T-helper 1 cell treated with Interleukin-12 subunit alpha and Interleukin-12 subunit beta and Interleukin-4 antibody, amounts not matched to agents 30 ng/mL and 1 ng/mL, for 36 hours (primary cell): ENCODE measurements at regions not wholly inside any gene's neighbourhood (a gene's known extent, or its start where the extent isn't known, plus 50 kb on each side); places are given as distances from the start of the nearest gene placed in this dataset.
"Not testable (repeated sequence)": the region's sequence is repeated elsewhere in the genome, so short reads cannot be mapped to it uniquely, and the experiment has no call there.

Experiments
- intact Hi-C: fragments of 100-400 bp; cut with micrococcal nuclease; formaldehyde crosslinking; loops from one replicate; pipeline ENCODE4 v1.15.1; 2024

DNA sequence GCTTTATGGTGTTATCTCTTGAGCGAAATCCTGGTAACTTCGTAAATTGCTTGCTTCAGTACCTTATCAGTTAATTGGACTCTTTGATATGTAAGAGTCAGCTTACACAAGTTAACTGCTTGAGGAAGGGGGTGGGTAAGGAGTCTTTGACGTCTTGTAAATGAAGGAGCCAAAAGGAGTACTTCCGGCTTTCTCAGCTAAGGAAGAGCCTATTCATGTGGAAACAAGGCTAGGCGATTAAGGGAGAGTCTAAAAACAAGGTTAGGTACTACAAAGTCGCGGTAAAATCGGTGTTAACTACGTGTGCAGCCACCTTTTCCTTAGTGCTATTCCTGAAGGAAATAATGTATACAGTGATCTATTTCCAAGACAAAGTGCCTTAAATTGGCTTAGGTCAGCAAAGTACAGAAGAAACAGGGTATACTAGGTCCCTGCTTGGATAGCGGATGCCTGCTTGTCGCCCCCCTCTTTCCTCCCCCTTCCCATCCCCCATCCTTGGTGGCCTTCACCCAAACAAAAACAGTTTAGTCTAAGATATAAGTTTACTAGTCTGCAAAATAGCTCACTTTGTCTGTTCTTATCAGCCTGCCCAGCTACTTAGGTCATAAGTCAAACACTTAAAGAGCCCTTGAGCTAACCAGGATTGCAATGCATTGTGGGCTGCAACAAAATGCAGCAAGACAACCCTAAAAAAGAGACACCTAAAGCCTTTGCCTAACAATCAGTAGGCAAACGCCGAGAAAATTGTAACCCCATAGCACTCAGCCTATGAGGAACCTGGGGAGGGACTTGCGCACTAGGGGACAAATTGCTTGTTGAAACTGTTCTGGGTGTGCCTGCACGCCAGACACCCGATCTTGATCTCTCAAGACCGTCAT, 147.3 kb downstream of the TRIM27 start:
- intact Hi-C loops, result loop anchor here (2.0 kb wide), 2 partner anchors 36 to 1486 kb away; no protein-coding TSS in a partner anchor

DNA sequence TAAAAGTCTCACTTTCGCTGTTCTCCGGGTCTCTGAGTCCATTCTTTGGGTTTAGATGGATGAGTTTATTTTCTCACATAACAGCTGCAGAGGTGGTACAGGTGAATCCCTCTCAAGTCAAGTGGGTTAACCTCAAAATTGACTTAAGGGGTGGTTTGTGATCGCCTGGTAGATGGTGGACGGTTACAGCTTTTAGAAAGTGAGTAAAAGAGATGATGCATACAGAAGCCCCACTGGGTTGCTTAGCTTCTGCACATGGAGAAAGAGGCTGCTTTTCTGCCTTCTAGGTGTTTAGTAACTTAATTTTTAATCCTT, 146.7 kb downstream of the TRIM27 start:
- intact Hi-C loops, result loop anchor here (2.0 kb wide), 2 partner anchors 36 to 1486 kb away; no protein-coding TSS in a partner anchor

GRCh38 chr6:28782113-28782673, 141.6 kb downstream of the TRIM27 start:
- intact Hi-C loops, result loop anchor here (10.0 kb wide), 1 partner anchor 1227 kb away; no protein-coding TSS in a partner anchor

GRCh38 chr6:28785962-28786679, 137.7 kb downstream of the TRIM27 start:
- intact Hi-C loops, result loop anchor here (5.0 to 10.0 kb wide), 2 partner anchors 1099 to 1231 kb away; no protein-coding TSS in a partner anchor

GRCh38 chr6:28789553-28790083, 134.2 kb downstream of the TRIM27 start:
- intact Hi-C loops, result loop anchor here (5.0 to 10.0 kb wide), 2 partner anchors 1102 to 1235 kb away; no protein-coding TSS in a partner anchor

GRCh38 chr6:28791002-28791383, 132.8 kb downstream of the TRIM27 start:
- intact Hi-C loops, result no loop called here

DNA sequence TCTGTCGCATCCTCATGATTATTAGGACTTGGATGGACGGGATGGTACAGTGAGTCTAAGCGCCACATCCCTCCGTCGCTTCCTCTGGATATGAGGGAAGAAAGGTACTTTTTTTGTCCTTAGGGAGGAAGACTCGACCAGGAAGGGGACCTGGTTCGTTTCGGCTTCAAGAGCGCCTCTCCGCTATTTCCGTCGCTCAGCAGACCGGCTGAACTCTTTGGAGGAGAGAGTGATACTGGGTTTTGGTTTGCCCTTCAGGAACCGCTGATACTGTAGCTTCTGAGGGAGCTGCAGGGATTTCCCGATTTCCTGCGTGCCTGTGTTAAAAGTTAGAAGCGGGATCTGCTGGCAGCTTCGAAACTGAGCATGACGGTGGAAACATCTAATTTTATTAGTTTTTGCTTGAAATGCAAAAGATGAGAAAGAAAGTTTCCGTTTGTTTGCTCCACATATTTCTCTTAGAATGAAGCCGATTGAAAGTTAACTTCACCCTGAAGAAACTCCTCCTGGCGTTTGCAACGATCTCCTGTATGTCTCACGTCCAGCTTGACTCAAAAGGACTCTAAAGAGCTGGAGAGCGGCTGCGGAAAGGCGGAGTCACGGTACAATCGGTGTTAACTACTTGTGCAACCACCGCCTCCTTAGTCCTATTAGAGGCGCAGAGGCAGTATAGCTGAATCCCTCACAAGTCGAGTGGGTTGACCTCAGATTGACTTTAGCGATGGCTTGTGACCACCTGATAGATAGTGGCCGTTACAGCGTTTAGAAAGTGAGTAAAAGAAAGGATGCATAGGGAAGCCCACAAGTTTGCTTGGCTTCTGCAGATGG, 129.4 kb downstream of the TRIM27 start:
- intact Hi-C loops, result loop anchor here (1.0 to 2.0 kb wide), 2 partner anchors 9 to 16 kb away; no protein-coding TSS in a partner anchor

- intact Hi-C loops, result not testable (repeated sequence)
Observed at GRCh38 chr6:28800647-28801046, 123.1 kb downstream of the TRIM27 start.

- intact Hi-C loops, result loop anchor here (1.0 kb wide), 1 partner anchor 7 kb away; no protein-coding TSS in a partner anchor
Observed at GRCh38 chr6:28802417-28803336, 121.1 kb downstream of the TRIM27 start.

GRCh38 chr6:28803337-28803709, 120.5 kb downstream of the TRIM27 start:
- intact Hi-C loops, result loop anchor here (1.0 kb wide), 1 partner anchor 8 kb away; no protein-coding TSS in a partner anchor

- intact Hi-C loops, result no loop called here
Observed at GRCh38 chr6:28807682-28808280, 116.0 kb downstream of the TRIM27 start.

GRCh38 chr6:28808383-28808782, 115.4 kb downstream of the TRIM27 start:
- intact Hi-C loops, result no loop called here

GRCh38 chr6:28809947-28810658, 113.7 kb downstream of the TRIM27 start:
- intact Hi-C loops, result loop anchor here (2.0 to 10.0 kb wide), 6 partner anchors 15 to 1528 kb away; no protein-coding TSS in a partner anchor

- intact Hi-C loops, result loop anchor here (2.0 to 10.0 kb wide), 6 partner anchors 14 to 1528 kb away; no protein-coding TSS in a partner anchor
Observed at GRCh38 chr6:28810659-28811053, 113.1 kb downstream of the TRIM27 start.

DNA sequence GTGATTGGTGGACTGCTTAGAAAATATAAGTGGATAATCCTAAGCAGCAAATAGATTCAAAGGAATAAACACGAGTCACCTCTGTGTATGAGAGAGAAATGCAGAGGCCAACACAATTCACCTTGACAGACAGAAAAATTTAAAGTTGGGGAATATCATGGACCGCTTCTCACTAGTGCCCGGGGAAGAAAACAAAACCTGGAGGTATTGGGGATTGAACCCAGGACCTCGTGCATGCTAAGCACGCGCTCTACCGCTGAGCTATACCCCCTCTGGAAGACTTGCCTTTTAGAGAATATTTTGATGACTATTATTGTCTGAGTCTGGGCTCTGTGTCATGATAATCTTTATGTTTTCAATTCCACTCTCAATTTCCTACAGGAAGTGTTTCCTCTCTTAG, 111.9 kb downstream of the TRIM27 start:
- intact Hi-C loops, result loop anchor here (2.0 to 10.0 kb wide), 7 partner anchors 13 to 1530 kb away; no protein-coding TSS in a partner anchor

GRCh38 chr6:28812778-28813569, 110.8 kb downstream of the TRIM27 start:
- intact Hi-C loops, result loop anchor here (2.0 to 10.0 kb wide), 4 partner anchors 36 to 1531 kb away; no protein-coding TSS in a partner anchor
